GM12878 (cell line): ENCODE measurements at regions not wholly inside any gene's neighbourhood (a gene's known extent, or its start where the extent isn't known, plus 50 kb on each side); places are given as distances from the start of the nearest gene placed in this dataset.

ENCODE experiments used
- BACH1 ChIP-seq: fragments of 450-650 bp; IDR thresholded peaks from 2 replicates; pipeline ENCODE4 v1.6.1; 2017; ENCODE audit warnings: mild to moderate bottlenecking, borderline replicate concordance
- BCL11A ChIP-seq: IDR thresholded peaks from 2 replicates; pipeline ENCODE4 v1.6.1; 2011; ENCODE audit warnings: low read depth, low read length
- CREM ChIP-seq: IDR thresholded peaks from 2 replicates; pipeline ENCODE4 v1.6.1; 2014; ENCODE audit warnings: antibody characterized with exemption, low read depth
- EP300 ChIP-seq, 2 experiments: fragments of 150-350 bp in 1 of 2; IDR thresholded peaks; 2 replicates each; pipeline ENCODE4 v1.6.1; 2011 to 2012; ENCODE audit warnings: low read depth in 2 of 2, low read length in 2 of 2, borderline replicate concordance in 1 of 2, improper control_type of control experiment in 1 of 2, inconsistent platforms in 1 of 2; ENCODE audit not compliant: control insufficient read depth in 1 of 2
- ETV6 ChIP-seq, 2 experiments: fragments of 450-650 bp in 1 of 2; IDR thresholded peaks in 1 of 2; conservative IDR thresholded peaks in 1 of 2; 2 replicates each; pipeline ENCODE4 v1.6.1; 2014; ENCODE audit warnings: antibody characterized with exemption in 1 of 2, borderline replicate concordance in 1 of 2, low read depth in 1 of 2, mild to moderate bottlenecking in 1 of 2, moderate library complexity in 1 of 2
- KDM1A ChIP-seq: fragments of 200-600 bp; sonication (generic); IDR thresholded peaks from 2 replicates; pipeline ENCODE4 v1.6.1; 2016; ENCODE audit warnings: borderline replicate concordance
- MEF2A ChIP-seq: IDR thresholded peaks from 2 replicates; pipeline ENCODE4 v1.6.1; 2011; ENCODE audit warnings: low read depth, mild to moderate bottlenecking, low read length, moderate library complexity; ENCODE audit not compliant: insufficient read depth
- MXI1 ChIP-seq: fragments of 150-350 bp; IDR thresholded peaks from 2 replicates; pipeline ENCODE4 v1.6.1; 2011; ENCODE audit warnings: low read depth, mild to moderate bottlenecking, inconsistent platforms, low read length, improper control_type of control experiment
- NFXL1 ChIP-seq: fragments of 450-650 bp; IDR thresholded peaks from 2 replicates; pipeline ENCODE4 v1.6.1; 2017; ENCODE audit warnings: antibody characterized with exemption, mild to moderate bottlenecking, borderline replicate concordance
- PAX5 ChIP-seq: IDR thresholded peaks from 2 replicates; pipeline ENCODE4 v1.6.1; 2011; ENCODE audit warnings: low read depth, low read length, borderline replicate concordance
- PAX8 ChIP-seq: fragments of 450-650 bp; IDR thresholded peaks from 2 replicates; pipeline ENCODE4 v1.6.1; 2017; ENCODE audit warnings: mild to moderate bottlenecking, moderate library complexity
- RCOR1 ChIP-seq: conservative IDR thresholded peaks from 2 replicates; pipeline ENCODE4 v1.6.1; 2012; ENCODE audit warnings: low read depth, low read length, improper control_type of control experiment
- SMC3 ChIP-seq: IDR thresholded peaks from 2 replicates; pipeline ENCODE4 v1.6.1; 2011; ENCODE audit warnings: low read length, improper control_type of control experiment, borderline replicate concordance
- SPI1 ChIP-seq: IDR thresholded peaks from 2 replicates; pipeline ENCODE4 v1.6.1; 2011; ENCODE audit warnings: low read depth, mild to moderate bottlenecking, low read length, moderate library complexity, borderline replicate concordance; ENCODE audit not compliant: insufficient read depth
- STAT3 ChIP-seq: IDR thresholded peaks from 2 replicates; pipeline ENCODE4 v1.6.1; 2011; ENCODE audit warnings: low read depth, low read length, improper control_type of control experiment
- SUPT20H ChIP-seq: IDR thresholded peaks from 2 replicates; pipeline ENCODE4 v1.6.1; 2011; ENCODE audit warnings: low read depth, mild to moderate bottlenecking, low read length, moderate library complexity, borderline replicate concordance; ENCODE audit not compliant: control insufficient read depth
- SUZ12 ChIP-seq: fragments of 200-600 bp; sonication (generic); IDR thresholded peaks from one replicate; pipeline ENCODE4 v1.6.1; 2018; ENCODE audit warnings: antibody characterized with exemption, mild to moderate bottlenecking; ENCODE audit not compliant: unreplicated experiment
- WRNIP1 ChIP-seq: IDR thresholded peaks from 2 replicates; pipeline ENCODE4 v1.6.1; 2011; ENCODE audit warnings: low read depth, low read length, improper control_type of control experiment, borderline replicate concordance
- ZNF384 ChIP-seq: IDR thresholded peaks from 2 replicates; pipeline ENCODE4 v1.6.1; 2012; ENCODE audit warnings: low read depth, mild to moderate bottlenecking, low read length, improper control_type of control experiment, borderline replicate concordance
- TF ChIP-seq, protein P1 (sequence below): fragments of 450-650 bp; formaldehyde crosslinking; IDR thresholded peaks from 2 replicates; pipeline ENCODE4 v1.5.0; 2022; ENCODE audit warnings: mild to moderate bottlenecking, missing genetic modification characterization
- TF ChIP-seq, protein P2 (sequence below): IDR thresholded peaks from 2 replicates; pipeline ENCODE4 v1.6.1; 2011; ENCODE audit warnings: borderline replicate concordance, low read depth, mild to moderate bottlenecking, moderate library complexity, low read length; ENCODE audit not compliant: insufficient read depth, poor library complexity, severe bottlenecking
- TF ChIP-seq, protein P3 (sequence below): IDR thresholded peaks from 2 replicates; pipeline ENCODE4 v1.6.1; 2011; ENCODE audit warnings: low read depth, low read length, improper control_type of control experiment, borderline replicate concordance
- TF ChIP-seq, protein P4 (sequence below): IDR thresholded peaks from 2 replicates; pipeline ENCODE4 v1.6.1; 2012; ENCODE audit warnings: low read length, inconsistent platforms

DNA sequence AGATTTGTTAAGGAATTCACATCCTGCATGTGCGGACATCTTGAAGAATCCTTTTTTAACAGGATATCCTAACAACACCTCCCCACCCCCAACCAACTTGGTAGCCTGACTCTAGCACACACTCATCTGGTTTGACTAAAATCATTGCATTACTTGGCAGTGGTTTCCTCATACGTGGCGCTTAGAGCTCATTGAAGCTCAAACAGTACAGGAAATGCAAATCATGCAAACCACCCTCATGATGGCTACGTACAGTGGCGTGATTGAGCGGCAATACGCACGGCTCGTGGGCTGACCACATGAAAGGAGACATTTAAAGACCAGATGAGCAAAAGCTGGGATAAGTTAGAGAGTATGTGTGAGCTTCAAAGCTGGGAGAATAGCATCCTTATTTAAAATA, 336.2 kb downstream of the ZEB2 start (continued):
- TF ChIP-seq, protein P1, sequence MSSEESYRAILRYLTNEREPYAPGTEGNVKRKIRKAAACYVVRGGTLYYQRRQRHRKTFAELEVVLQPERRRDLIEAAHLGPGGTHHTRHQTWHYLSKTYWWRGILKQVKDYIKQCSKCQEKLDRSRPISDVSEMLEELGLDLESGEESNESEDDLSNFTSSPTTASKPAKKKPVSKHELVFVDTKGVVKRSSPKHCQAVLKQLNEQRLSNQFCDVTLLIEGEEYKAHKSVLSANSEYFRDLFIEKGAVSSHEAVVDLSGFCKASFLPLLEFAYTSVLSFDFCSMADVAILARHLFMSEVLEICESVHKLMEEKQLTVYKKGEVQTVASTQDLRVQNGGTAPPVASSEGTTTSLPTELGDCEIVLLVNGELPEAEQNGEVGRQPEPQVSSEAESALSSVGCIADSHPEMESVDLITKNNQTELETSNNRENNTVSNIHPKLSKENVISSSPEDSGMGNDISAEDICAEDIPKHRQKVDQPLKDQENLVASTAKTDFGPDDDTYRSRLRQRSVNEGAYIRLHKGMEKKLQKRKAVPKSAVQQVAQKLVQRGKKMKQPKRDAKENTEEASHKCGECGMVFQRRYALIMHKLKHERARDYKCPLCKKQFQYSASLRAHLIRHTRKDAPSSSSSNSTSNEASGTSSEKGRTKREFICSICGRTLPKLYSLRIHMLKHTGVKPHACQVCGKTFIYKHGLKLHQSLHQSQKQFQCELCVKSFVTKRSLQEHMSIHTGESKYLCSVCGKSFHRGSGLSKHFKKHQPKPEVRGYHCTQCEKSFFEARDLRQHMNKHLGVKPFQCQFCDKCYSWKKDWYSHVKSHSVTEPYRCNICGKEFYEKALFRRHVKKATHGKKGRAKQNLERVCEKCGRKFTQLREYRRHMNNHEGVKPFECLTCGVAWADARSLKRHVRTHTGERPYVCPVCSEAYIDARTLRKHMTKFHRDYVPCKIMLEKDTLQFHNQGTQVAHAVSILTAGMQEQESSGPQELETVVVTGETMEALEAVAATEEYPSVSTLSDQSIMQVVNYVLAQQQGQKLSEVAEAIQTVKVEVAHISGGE (CRISPR knock-in tag), result no peak
- TF ChIP-seq PAX5, result peak; percentile 47; the same call in 1 of the 2 replicates
- TF ChIP-seq, protein P2, sequence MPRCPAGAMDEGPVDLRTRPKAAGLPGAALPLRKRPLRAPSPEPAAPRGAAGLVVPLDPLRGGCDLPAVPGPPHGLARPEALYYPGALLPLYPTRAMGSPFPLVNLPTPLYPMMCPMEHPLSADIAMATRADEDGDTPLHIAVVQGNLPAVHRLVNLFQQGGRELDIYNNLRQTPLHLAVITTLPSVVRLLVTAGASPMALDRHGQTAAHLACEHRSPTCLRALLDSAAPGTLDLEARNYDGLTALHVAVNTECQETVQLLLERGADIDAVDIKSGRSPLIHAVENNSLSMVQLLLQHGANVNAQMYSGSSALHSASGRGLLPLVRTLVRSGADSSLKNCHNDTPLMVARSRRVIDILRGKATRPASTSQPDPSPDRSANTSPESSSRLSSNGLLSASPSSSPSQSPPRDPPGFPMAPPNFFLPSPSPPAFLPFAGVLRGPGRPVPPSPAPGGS, result peak; percentile 12
- no peak for TF ChIP-seq BACH1
- TF ChIP-seq RCOR1, result 0 out of 2 replicates have a peak, but pooled peaks have one; percentile 56
- TF ChIP-seq EP300 (IDR thresholded peaks at IDR 0.05; ENCODE audit: borderline replicate concordance in 1 of 2, control insufficient read depth in 1 of 2, low read depth in 2 of 2, low read length in 2 of 2), result peak; percentile 74 to 76; a peak in 3 of 4 replicates
- TF ChIP-seq BCL11A, result peak; percentile 33; the same call in 1 of the 2 replicates
- no peak for TF ChIP-seq SUPT20H
- TF ChIP-seq, protein P3, sequence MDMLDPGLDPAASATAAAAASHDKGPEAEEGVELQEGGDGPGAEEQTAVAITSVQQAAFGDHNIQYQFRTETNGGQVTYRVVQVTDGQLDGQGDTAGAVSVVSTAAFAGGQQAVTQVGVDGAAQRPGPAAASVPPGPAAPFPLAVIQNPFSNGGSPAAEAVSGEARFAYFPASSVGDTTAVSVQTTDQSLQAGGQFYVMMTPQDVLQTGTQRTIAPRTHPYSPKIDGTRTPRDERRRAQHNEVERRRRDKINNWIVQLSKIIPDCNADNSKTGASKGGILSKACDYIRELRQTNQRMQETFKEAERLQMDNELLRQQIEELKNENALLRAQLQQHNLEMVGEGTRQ, result no peak
- TF ChIP-seq, protein P4, sequence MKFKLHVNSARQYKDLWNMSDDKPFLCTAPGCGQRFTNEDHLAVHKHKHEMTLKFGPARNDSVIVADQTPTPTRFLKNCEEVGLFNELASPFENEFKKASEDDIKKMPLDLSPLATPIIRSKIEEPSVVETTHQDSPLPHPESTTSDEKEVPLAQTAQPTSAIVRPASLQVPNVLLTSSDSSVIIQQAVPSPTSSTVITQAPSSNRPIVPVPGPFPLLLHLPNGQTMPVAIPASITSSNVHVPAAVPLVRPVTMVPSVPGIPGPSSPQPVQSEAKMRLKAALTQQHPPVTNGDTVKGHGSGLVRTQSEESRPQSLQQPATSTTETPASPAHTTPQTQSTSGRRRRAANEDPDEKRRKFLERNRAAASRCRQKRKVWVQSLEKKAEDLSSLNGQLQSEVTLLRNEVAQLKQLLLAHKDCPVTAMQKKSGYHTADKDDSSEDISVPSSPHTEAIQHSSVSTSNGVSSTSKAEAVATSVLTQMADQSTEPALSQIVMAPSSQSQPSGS, result 0 out of 2 replicates have a peak, but pooled peaks have one; percentile 31
- no peak for TF ChIP-seq PAX8
- TF ChIP-seq SPI1, result no peak
- TF ChIP-seq SUZ12, result no peak
- TF ChIP-seq MEF2A, result no peak
- peak; percentile 50; the same call in 1 of the 2 replicates for TF ChIP-seq WRNIP1
- no peak for TF ChIP-seq KDM1A
- no peak for TF ChIP-seq NFXL1
- TF ChIP-seq MXI1, result 0 out of 2 replicates have a peak, but pooled peaks have one; percentile 36
- 0 out of 2 replicates have a peak, but pooled peaks have one; percentile 5 for TF ChIP-seq SMC3
- TF ChIP-seq ETV6 (conservative IDR thresholded peaks at IDR 0.05 in 1 of 2, IDR thresholded peaks at IDR 0.05 in 1 of 2; ENCODE audit: borderline replicate concordance in 1 of 2, low read depth in 1 of 2), result peak in 1 of 2 experiments; percentile 87; a peak in 2 of 4 replicates
- TF ChIP-seq STAT3, result no peak
- TF ChIP-seq ZNF384, result no peak
- peak; percentile 73 for TF ChIP-seq CREM
